ENCODE measurements at regions not wholly inside any gene's neighbourhood (a gene's known extent, or its start where the extent isn't known, plus 50 kb on each side); places are given as distances from the start of the nearest gene placed in this dataset.

- TF ChIP-seq, protein P1, sequence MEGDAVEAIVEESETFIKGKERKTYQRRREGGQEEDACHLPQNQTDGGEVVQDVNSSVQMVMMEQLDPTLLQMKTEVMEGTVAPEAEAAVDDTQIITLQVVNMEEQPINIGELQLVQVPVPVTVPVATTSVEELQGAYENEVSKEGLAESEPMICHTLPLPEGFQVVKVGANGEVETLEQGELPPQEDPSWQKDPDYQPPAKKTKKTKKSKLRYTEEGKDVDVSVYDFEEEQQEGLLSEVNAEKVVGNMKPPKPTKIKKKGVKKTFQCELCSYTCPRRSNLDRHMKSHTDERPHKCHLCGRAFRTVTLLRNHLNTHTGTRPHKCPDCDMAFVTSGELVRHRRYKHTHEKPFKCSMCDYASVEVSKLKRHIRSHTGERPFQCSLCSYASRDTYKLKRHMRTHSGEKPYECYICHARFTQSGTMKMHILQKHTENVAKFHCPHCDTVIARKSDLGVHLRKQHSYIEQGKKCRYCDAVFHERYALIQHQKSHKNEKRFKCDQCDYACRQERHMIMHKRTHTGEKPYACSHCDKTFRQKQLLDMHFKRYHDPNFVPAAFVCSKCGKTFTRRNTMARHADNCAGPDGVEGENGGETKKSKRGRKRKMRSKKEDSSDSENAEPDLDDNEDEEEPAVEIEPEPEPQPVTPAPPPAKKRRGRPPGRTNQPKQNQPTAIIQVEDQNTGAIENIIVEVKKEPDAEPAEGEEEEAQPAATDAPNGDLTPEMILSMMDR (IDR thresholded peaks at IDR 0.05): no peak
- intact Hi-C loops (cut with micrococcal nuclease): no loop called here
- H3K27me3 ChIP-seq (ENCODE audit: control insufficient read depth, insufficient read depth, low read length): no peaks in the 10 kb centered on the region
- Mint-ChIP-seq H3K27ac (no peak overlapping the region), H3K27me3 (ENCODE audit: low read depth in 2 of 2) (no peaks in the 10 kb centered on the region), H3K9me3 (peaks cover 0 to 1% of the 10 kb centered on the region in 2 donors), H3K4me3 (no peak overlapping the region), H3K4me1 (no peaks in the 10 kb centered on the region), H3K36me3 (no peaks in the 10 kb centered on the region)
- 69% methylated on average over 2 of the region's 2 CpGs for WGBS (ENCODE audit: insufficient coverage)
- DNase-seq (peak in 1 of 2 donors; percentile 75), ATAC-seq (no peak)
- H3K9me3 ChIP-seq (ENCODE audit: control insufficient read depth, insufficient read depth, low read length): no peaks in the 10 kb centered on the region
- no peaks in the 10 kb centered on the region for H3K36me3 ChIP-seq (ENCODE audit: control insufficient read depth, insufficient read depth, low read length)
- H3K4me3 ChIP-seq (ENCODE audit: low read length): no peak overlapping the region
- no peak overlapping the region for H3K27ac ChIP-seq (ENCODE audit: low read length)
- no peaks in the 10 kb centered on the region for H3K4me1 ChIP-seq (ENCODE audit: control insufficient read depth, insufficient read depth, low read length)
Measured at GRCh38 chr9:31259824-31260223, 1124.6 kb upstream of the ACO1 start.

DNA sequence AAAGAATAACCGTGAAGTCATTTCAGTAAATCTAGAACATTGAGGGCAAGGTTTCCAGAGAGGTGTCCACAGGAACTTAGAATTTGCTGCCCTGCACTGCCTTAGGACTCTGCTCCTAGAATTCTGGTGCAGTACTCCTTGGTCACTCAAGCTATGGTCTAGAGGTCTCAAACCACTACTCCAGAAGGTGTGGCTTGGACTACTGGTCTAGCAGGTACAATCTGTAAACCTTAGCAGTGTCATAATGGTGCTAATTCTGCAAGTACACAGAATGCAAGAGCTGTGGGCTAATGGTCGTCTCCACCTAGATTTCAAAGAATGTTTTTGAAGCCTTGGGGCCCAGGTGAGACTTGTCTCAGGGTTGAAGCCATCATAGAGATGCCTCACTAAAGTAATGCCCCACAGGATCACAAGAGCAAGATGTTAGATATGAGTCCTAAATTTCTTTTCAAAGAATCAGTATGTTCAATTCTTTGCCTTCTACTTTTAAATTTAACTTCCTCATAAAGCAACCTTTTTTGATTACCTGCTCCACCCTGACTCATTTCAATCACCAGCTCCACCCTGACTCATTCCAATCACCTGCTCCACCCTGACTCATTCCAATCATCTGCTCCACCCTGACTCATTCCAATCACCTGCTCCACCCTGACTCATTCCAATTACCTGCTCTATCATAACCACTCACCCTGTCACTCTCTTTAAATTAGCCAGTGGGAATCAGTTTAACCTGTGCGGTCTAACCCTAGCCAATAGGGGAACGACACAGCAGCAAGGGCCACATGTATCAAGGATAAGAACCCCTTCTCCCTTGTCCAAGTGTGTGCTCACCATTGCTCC lies 1111.8 kb upstream of the ACO1 start:
- WGBS (ENCODE audit: insufficient coverage): 84% methylated on average over 4 of the region's 4 CpGs
- H3K4me1 Mint-ChIP-seq: no peaks in the 10 kb centered on the region
- no peak overlapping the region for H3K27ac Mint-ChIP-seq
- ATAC-seq (no peak), DNase-seq (no peak)
- TF ChIP-seq, protein P1 (IDR thresholded peaks at IDR 0.05): no peak
- peaks cover 11 to 19% of the 10 kb centered on the region in 2 donors for H3K9me3 Mint-ChIP-seq
- H3K36me3 ChIP-seq (ENCODE audit: control insufficient read depth, insufficient read depth, low read length): no peaks in the 10 kb centered on the region
- H3K27me3 Mint-ChIP-seq (ENCODE audit: low read depth in 2 of 2): no peaks in the 10 kb centered on the region
- no peak overlapping the region for H3K4me3 ChIP-seq (ENCODE audit: low read length)
- no peaks in the 10 kb centered on the region for H3K36me3 Mint-ChIP-seq
- no peaks in the 10 kb centered on the region for H3K9me3 ChIP-seq (ENCODE audit: control insufficient read depth, insufficient read depth, low read length)
- intact Hi-C loops (cut with micrococcal nuclease): no loop called here
- no peak overlapping the region for H3K27ac ChIP-seq (ENCODE audit: low read length)
- H3K27me3 ChIP-seq (ENCODE audit: control insufficient read depth, insufficient read depth, low read length): no peaks in the 10 kb centered on the region
- H3K4me1 ChIP-seq (ENCODE audit: control insufficient read depth, insufficient read depth, low read length): no peaks in the 10 kb centered on the region
- H3K4me3 Mint-ChIP-seq: no peak overlapping the region

- peaks cover 5 to 10% of the 10 kb centered on the region in 2 donors for H3K9me3 Mint-ChIP-seq
- intact Hi-C loops (cut with micrococcal nuclease): no loop called here
Measured at GRCh38 chr9:31275419-31275818, 1109.0 kb upstream of the ACO1 start.

More at GRCh38 chr9:31275419-31275818, 1109.0 kb upstream of the ACO1 start:
- Histone ChIP-seq H3K27ac (ENCODE audit: low read length) (no peak overlapping the region), H3K36me3 (ENCODE audit: control insufficient read depth, insufficient read depth, low read length) (no peaks in the 10 kb centered on the region), H3K4me1 (ENCODE audit: control insufficient read depth, insufficient read depth, low read length) (no peaks in the 10 kb centered on the region), H3K4me3 (ENCODE audit: low read length) (no peak overlapping the region), H3K9me3 (ENCODE audit: control insufficient read depth, insufficient read depth, low read length) (no peaks in the 10 kb centered on the region), H3K27me3 (ENCODE audit: control insufficient read depth, insufficient read depth, low read length) (no peaks in the 10 kb centered on the region)
- TF ChIP-seq, protein P1 (IDR thresholded peaks at IDR 0.05): no peak
- Mint-ChIP-seq H3K36me3 (no peaks in the 10 kb centered on the region), H3K4me3 (no peak overlapping the region), H3K4me1 (no peaks in the 10 kb centered on the region), H3K27me3 (ENCODE audit: low read depth in 2 of 2) (no peaks in the 10 kb centered on the region), H3K27ac (no peak overlapping the region)
- DNase-seq: no peak
- no CpG with 5 or more reads among the region's 1 CpG for WGBS (ENCODE audit: insufficient coverage)
- no peak for ATAC-seq
